HL-60/S4 treated with phorbol 12-myristate 13-acetate at 8.2 ng/mL for 4 days and 3 days (cell line): ENCODE measurements at regions not wholly inside any gene's neighbourhood (a gene's known extent, or its start where the extent isn't known, plus 50 kb on each side); places are given as distances from the start of the nearest gene placed in this dataset.

Experiments
- in situ Hi-C: fragments of 300-500 bp; cut with MboI; formaldehyde crosslinking; loops from 2 replicates; pipeline ENCODE4 v1.15.0; 2022; ENCODE audit warnings: low sequenced_read_pairs

DNA sequence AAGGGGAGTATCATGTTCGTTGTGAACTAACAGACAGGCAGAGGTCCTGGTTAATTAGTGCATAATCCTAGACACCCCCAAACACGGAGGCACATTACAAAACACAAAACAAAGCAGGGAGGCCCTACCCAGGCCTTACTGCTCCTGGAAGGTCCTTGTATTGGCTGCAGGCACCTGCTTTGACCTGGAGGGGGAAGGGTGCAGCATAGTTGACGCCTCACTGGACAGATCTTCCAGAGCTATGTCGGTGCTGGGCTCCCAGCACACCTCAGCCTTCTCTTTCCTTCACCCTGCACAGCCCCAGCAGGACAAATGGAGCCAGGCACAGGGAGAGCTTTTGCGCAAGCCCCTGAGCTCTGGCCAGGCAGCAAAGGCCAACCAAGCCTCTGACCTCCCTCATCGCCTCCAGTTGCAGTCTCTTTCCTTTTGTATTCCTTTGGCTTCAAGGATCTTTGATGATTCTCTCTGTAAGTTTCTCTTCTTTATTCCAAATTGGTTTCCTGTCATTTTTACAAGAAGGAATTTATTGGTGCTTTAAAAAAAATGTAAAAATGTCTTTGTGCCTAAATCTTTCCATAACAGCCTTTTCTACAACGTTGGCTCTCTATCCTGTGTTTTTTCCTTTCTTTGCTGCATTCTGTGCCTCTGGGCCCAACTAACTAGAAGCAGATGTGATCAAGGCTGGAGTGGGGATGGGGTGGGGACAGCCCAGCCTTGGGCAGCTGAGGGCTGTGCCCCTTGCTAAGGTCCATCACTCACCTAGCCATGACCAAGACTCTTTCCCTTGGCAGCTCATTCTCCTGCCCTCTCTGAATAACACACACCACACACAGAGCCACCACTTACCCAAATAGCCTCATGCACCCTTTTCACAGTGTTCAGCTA is 317.1 kb upstream of the NPVF start:
- in situ Hi-C loops = no loop called here

DNA sequence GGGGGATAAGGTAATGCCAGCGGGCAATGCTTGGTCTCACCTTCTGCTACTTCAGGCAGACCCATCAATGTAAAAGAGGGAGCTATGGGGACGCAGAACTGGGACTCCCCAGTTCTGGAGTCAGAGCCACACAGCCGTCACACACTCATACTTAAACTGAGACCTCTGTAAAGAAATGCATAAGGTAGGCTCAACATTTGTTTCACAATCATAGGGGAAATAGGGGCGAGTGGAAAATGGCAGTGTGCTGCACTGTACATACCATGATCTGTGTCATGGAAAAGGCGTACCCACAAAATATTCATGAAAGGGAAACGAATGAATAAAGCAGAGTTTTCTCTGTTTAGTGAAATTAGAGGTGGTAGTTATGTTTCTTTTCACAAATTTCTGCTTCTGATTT is 318.0 kb upstream of the NPVF start:
- in situ Hi-C loops = no loop called here

DNA sequence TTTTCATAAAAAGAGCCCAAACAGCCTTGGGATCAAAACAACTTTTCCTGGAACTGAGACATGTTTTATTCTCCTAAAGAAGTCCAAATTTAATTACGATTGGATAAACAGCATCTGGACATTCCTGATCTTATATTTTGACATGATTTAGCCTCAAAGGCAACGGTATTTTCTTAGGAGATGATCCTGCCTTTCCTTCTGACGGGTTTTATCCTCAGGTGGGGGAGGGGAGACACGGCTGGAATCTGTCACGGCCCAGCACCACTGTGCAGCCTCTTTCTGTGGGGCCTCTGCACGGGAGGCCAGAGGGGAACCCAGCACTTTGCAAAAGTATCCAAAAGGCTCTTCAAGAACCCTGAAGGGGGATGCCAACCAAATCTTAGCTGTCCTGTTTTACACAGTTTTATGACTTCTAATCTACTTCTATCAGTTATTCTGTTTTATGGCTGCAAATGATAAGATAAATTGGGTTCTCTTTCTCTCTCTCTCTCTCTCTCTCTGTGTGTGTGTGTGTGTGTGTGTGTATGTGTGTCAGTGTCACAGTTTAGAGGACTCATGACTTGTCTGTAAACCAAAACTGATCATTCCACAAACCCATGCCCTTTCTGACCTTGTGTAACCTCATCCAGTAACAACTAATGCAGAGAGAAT is 321.1 kb upstream of the NPVF start:
- in situ Hi-C loops = no loop called here

DNA sequence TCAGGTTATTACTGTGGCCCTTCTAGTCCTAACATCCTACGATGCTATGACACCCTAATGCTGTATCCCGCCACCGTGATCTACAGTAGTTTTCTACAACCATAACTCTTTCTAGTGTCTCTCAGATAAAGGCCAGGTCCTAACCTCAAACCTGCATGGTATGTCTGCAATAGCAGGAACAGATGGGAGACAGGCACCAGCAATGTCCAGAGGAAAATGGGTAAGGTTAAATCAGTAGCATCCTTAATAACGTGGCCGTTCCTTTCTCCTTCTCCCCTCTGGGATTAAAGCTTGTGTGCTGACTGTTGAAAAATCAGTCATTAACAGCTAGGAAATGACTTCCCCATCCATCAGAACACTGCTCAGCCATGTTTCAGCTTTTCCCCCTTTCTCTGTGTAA is 321.9 kb upstream of the NPVF start:
- in situ Hi-C loops = loop anchor here (25.0 kb wide), 1 partner anchor 288 kb away; no protein-coding TSS in a partner anchor

DNA sequence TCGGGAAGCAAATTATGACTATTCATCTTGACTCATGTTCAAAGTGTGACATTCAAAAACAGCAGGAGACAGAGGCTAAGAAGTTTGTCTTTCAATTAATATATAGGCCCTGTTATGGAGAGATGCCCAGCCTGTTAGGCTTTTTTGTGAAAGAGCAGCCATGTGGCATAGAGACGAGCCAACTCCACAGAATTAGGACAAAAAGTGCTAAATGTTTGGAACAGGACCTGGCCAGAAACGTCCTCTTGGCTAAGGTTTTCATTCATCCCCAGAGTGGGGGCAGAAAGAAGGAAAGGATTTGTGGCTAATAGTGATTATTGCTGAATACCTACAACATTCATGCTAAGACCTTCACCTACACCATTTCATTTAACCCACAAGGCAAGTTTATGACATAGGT is 324.7 kb upstream of the NPVF start:
- in situ Hi-C loops = loop anchor here (25.0 kb wide), 1 partner anchor 291 kb away; no protein-coding TSS in a partner anchor

DNA sequence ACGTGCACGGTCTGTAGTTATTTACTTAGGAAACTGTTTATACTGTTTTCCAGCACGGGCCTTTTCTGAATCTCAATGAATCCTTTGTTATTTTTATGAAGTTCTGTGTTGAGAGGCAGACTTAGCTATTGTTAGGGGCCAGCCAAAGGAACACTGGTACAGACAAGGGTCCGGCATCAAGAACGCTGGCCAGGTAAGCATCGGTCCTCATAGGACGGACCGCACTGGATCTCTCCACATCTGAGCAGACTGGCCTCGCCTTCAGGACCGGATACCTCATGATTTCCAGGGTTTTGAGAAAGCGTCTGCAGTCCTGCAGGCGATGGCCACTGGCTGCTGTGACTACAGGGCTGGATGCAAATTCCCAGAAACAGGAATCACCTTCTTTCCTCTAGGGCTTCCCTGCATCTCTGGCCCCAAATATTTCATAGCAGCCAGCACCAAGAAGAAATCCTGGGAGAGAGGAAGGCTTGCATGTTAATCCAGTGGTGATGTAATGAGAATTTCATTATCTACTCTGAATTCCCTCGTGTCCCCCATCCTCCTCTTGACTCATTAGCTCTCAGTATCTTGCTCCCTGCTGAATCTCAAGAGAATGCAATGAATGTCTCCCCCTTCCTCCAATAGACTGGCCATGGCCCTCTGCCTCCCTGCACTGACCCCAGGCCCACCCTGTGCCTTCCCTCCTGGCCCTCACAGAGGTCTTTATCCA is 325.4 kb upstream of the NPVF start:
- in situ Hi-C loops = loop anchor here (25.0 kb wide), 1 partner anchor 291 kb away; no protein-coding TSS in a partner anchor

DNA sequence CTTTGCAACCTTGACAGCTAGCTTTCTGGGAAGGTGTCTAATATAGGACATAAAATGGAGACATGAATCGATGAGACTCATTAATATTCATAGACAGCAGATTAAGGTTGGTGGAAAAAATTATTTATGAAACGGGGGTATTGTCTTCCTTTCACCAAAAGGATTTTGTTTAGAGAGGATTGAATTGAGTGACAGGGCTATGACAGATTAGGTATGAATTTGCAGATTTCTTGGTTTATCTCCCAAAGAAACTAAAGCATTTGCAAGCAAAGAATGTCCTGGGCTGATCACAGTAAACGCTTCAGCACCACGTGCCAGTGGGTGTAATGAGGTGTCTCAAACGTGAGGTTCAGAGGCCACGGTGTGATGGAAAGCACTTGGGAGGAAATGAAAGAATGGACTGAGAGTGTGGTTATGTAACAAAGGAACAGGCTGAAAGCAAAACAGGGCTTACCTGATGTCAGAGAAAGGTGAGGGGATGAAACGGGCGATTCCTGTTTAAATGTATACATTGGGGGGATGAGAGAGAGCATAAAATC is 329.2 kb upstream of the NPVF start:
- in situ Hi-C loops = loop anchor here (25.0 kb wide), 1 partner anchor 295 kb away; no protein-coding TSS in a partner anchor

DNA sequence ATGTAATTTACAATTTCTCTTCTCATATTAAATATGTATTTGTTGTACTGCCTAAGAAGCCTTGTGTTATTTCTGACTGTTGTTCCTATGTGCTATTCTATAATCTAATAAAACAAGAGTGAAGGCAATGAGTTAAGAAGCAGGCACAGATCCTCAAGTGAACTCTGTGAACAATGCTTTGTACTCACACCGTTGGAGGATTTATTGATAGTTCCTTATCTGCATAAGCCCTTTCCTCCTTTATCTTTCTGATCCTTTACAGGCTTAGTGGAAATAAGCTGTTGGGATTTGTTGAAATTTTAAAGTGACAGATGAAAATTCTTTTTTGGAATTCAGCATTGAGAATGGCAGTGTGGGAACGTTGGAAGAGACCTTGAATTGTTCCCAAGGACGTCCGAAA is 329.6 kb upstream of the NPVF start:
- in situ Hi-C loops = loop anchor here (25.0 kb wide), 1 partner anchor 296 kb away; no protein-coding TSS in a partner anchor

DNA sequence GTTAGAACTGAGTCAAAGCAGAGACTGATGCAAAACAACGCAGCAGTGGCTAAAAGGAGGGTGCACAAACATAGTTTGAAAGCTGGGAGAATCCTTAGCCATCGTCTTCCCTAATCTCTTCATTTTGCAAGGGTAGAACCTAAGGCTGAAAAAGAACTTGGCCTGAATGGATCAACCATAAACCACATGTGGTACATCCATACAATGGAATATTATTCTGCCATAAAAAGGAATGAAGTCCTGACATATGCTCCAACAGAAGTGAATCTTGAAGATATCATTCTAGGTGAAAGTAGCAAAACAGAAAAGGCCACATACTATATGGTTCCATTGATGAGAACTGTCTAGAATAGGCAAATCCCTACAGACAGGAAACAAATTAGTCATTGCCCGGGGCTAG is 330.3 kb upstream of the NPVF start:
- in situ Hi-C loops = loop anchor here (25.0 kb wide), 1 partner anchor 296 kb away; no protein-coding TSS in a partner anchor

DNA sequence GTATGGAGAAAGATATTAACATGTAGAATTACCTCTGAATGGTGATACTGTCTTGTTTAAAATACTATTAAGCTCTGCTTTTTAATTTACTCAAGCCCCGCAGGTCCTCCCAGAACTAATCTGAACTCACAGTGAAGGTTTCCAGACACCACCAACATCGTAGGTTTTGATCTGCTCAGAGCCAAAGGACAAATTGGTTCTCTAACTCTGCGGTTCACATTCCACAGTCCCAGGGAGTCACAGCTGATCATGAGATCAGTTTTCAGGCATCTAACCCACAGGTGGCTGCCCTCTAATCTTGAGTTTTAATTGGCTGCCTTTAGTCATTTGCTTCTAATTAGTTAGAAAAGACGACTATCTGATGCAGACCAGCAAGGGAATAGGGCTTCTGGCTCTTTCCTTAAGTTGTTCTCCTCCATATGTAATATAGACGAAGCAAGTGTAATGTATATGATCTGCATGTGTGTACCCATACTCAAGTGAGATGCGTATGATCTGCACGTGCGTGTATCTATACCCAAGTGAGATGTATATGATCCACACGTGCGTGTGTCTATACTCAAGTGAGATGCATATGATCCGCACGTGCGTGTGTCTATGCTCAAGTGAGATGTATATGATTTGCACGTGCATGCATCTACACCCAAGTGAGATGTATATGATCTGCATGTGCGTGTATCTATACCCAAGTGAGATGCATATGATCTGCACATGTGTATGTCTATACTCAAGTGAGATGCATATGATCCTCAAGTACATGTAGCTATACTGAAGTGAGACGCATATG is 331.5 kb upstream of the NPVF start:
- in situ Hi-C loops = loop anchor here (25.0 kb wide), 1 partner anchor 297 kb away; no protein-coding TSS in a partner anchor

DNA sequence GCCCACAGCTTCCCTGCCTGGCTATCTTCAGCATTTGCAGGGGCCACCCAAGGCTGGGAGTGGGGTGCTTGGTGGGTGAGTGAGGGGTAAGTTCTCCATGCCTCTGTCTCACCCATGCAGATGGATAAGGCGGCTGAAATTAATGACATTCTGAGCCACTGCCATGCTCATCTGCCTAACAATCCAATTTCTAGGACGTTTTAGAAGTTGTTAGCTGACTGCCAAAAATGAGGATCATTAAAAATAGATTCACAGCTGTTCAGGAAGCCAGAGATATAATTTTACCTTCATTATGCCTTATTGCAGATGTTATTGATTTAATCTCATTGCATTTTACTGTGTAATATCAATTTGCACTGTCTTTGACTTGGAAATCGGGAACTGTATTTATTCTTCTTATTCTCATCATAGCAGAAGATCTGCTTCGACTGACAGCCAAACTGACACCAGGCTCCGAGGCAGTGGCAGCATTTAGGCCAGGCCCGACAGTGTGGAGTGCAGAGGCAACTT is 334.4 kb upstream of the NPVF start:
- in situ Hi-C loops = loop anchor here (25.0 kb wide), 1 partner anchor 300 kb away; no protein-coding TSS in a partner anchor

DNA sequence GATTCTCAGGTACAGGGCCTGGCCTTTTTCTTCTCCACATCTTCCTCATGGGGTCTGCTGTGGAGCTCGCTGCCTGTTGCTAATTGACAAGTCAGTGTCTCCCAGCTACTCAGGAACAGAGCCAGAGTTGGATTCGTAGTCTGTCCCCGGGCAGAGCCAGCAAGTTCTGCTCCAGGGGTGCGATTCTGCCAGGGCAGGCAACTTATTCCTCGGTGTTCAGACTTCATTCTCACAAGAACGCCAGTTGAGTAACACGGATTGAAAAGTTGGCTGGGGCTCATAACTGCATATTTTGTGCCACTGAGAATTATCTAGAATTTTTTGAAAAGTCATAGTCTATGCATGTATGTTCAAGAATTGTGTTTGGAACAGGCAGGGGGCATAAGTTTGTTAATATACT is 336.7 kb upstream of the NPVF start:
- in situ Hi-C loops = loop anchor here (25.0 kb wide), 1 partner anchor 303 kb away; no protein-coding TSS in a partner anchor

DNA sequence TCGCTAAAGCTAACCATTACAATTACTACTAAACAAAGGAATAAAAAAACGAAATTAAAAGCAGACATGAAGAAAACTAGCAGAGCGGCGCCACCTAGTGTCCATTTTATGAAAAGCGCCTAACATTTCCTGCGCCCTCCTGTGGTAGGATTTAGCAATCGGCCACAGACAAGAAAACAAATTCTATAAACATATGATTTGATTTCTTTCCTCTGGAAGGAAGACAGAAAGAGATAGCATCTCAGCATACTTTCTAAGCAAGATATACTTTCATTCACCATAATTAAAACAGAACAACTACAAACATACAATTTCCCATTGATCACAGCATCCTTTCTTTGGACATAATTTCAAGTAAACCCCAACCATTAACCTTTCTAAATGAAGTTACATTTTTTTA is 337.7 kb upstream of the NPVF start:
- in situ Hi-C loops = loop anchor here (25.0 kb wide), 1 partner anchor 304 kb away; no protein-coding TSS in a partner anchor

DNA sequence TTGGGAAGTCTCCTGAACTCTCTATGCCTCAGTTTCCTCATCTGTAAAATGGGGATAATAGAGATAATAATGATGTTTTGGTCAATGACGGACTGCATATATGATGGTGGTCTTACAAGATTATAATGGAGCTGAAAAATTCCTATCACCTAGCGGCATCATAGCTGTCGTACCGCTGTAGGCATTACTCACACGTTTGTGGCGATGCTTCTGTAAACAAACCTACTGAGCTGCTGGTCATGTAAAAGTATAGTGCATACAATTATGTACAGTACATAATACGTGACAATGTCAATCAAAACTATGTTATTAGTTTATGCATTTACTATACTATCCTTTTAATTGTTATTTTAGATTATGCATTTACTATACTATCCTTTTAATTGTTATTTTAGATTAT is 339.1 kb upstream of the NPVF start:
- in situ Hi-C loops = loop anchor here (25.0 kb wide), 1 partner anchor 305 kb away; no protein-coding TSS in a partner anchor

DNA sequence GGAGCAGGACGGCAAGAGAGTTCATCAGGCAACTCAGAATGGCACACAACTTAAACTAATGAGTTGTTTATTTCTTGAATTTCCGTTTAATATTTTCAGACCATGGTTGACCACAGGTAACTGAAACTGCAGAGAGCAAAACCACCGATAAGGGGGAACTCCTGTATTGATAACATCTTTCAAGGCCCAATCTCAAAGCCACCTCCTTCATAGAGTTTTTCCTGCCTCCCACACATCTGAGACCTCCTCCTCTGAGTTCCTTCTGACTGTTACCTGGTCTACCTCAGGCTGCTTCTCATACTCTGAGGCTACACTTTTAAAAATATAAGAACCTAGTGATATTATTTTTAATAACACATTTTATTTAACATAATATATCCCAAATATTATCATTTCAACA is 341.5 kb upstream of the NPVF start:
- in situ Hi-C loops = loop anchor here (25.0 kb wide), 1 partner anchor 307 kb away; no protein-coding TSS in a partner anchor

DNA sequence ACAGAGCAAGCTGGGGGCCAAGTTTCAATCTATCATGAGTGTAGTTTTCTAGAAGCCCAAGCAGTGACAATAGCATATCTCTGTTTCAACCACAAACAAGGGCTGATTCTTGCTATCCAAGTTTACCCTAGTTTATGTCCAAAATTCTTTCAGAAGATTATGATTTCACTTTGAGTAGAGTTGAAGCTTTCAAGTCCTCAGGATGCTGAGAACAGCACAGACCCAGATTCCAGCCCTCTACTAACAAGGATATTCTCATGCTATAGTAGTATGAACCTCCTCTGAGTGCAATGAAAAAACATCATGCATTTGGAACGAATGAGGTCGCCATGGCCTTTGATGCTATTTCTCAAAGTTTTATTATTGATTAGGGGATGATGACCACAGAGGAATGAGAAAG is 344.1 kb upstream of the NPVF start:
- in situ Hi-C loops = loop anchor here (25.0 kb wide), 1 partner anchor 310 kb away; no protein-coding TSS in a partner anchor

DNA sequence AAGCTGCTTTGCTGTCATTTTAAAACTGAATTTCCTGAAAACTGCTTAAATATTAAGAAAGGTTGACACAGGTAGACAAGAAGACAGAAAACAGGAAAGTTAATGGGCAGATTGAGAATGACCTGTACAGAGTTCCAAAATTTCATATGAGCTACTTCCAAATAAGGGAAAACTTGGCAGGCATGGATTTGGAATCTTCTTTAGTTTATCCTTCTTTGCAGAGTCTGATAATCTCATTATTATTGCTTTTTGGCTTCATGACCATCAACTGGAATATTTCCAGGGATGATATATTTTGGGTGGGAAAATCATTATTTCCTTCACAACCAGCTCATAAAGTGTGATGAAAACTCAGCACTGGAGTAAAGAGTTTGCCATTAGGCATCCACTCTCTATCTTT is 346.5 kb upstream of the NPVF start:
- in situ Hi-C loops = loop anchor here (25.0 kb wide), 1 partner anchor 313 kb away; no protein-coding TSS in a partner anchor

DNA sequence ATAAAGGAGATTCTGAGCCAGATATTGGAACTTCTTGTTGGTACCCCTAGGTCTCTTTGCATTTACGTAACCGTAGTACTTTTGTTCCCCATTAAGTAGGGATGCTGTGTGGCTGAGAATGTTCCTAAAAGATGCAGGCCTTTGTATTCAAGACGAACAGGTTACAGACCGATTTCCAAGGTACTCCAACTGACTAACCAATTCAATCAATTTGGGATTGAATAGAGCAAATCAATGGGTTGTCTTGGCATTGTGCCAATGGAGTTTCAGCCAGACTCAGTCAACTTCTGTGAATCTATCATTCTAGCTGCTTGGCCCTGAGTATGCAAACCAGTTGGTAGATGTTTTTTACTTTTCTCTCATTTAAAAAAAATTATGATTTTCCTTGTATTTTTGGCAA is 347.3 kb upstream of the NPVF start:
- in situ Hi-C loops = no loop called here

DNA sequence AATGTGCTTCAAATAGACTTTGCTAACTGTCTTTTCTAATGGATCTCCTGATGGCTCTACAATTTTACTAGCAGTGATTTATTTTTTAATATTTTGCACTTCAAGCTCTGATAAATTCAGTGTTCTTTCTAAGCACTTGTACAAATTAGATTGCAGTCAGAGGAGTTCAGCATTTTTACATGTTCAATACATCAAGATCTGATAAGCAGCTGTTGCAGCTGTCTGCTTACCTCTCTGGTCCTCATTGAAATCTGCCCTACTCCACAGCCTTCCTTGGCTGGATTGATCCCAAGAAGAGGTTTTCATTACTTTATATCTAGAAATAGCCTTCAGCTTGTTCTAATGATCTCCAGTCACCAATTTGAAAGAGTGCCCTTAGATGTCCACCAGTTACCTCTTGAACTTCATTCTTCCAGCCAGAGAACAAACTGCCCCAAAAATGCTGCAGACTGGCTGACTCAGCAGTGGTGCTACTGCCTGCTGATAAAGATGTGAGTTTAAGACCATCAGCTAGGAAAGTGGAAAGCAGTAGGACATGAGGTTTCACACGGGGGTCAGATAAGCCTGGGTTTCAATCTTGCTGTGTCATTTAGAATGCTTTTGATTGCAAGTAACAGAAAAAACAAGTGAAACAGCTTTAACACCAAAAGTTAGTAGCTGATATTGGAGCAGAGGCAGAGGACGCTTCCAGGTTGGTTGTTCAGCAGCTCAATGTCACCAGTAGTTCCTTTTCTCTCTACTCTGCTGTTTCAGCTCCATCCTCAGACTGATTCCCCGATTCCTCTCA is 350.9 kb upstream of the NPVF start:
- in situ Hi-C loops = no loop called here
